H1 (cell line): ENCODE measurements at regions not wholly inside any gene's neighbourhood (a gene's known extent, or its start where the extent isn't known, plus 50 kb on each side); places are given as distances from the start of the nearest gene placed in this dataset.

Experiments
- CTCF ChIA-PET: fragments of 300-600 bp; sonication (Branson Sonifier 250); formaldehyde crosslinking; loops from one replicate; lab custom pipeline; 2021; ENCODE audit not compliant: partially characterized antibody; lab: Charles Lee
- POLR2A ChIA-PET: fragments of 300-600 bp; sonication (Branson Sonifier 250); formaldehyde crosslinking; loops from one replicate; lab custom pipeline; 2021; ENCODE audit warnings: inconsistent platforms; ENCODE audit not compliant: partially characterized antibody; lab: Charles Lee
- DNase-seq, 2 experiments: peaks; one replicate each; pipeline versions ENCODE4 v3.0.0 to v3.0.0-alpha.2; 2010 to 2022; ENCODE audit warnings: low spot score in 2 of 2, low read depth in 1 of 2, mixed read lengths in 1 of 2
- FAIRE-seq: peaks from 2 replicates; lab custom pipeline; 2011; peaks lifted over from hg19 to GRCh38; lab: Jason Lieb, UNC
- H2AFZ ChIP-seq: 2 replicates; pipeline ENCODE4 v1.8.1; 2012; ENCODE audit warnings: low read length, inconsistent platforms
- H2AK5ac ChIP-seq: 2 replicates; pipeline ENCODE4 v1.6.1; 2013; ENCODE audit warnings: low read depth, low read length
- H2BK120ac ChIP-seq: replicated peaks from 2 replicates; pipeline ENCODE3; 2013; ENCODE audit warnings: low read depth, low read length, inconsistent platforms
- H2BK12ac ChIP-seq: 2 replicates; pipeline ENCODE4 v1.6.1; 2013; ENCODE audit warnings: low read depth, low read length
- H2BK15ac ChIP-seq: 2 replicates; pipeline ENCODE4 v1.6.1; 2013; ENCODE audit warnings: low read length
- H2BK20ac ChIP-seq: 2 replicates; pipeline ENCODE4 v1.6.1; 2013; ENCODE audit warnings: low read length
- H2BK5ac ChIP-seq: 2 replicates; pipeline ENCODE4 v1.6.1; 2013; ENCODE audit warnings: low read depth, low read length
- H3K14ac ChIP-seq: 2 replicates; pipeline ENCODE4 v1.6.1; 2013; ENCODE audit warnings: inconsistent platforms; ENCODE audit not compliant: insufficient read length
- H3K18ac ChIP-seq: 2 replicates; pipeline ENCODE4 v1.6.1; 2013; ENCODE audit warnings: low read length; ENCODE audit errors: extremely low read depth
- H3K23ac ChIP-seq: 2 replicates; pipeline ENCODE4 v1.6.1; 2013; ENCODE audit warnings: inconsistent platforms; ENCODE audit not compliant: insufficient read length
- H3K23me2 ChIP-seq: 2 replicates; pipeline ENCODE4 v1.6.1; 2013; ENCODE audit warnings: low read depth, low read length
- H3K27ac ChIP-seq: 2 replicates; pipeline ENCODE4 v1.6.1; 2011; ENCODE audit warnings: low read depth, low read length, inconsistent platforms
- H3K27me3 ChIP-seq, 4 experiments: replicated peaks in 1 of 4; 1 replicate in 1 of 4; 2 replicates in 3 of 4; pipeline versions ENCODE4 v1.6.1 to v1.8.1; 2011 to 2013; ENCODE audit warnings: low read length in 3 of 4, mild to moderate bottlenecking in 3 of 4, inconsistent platforms in 2 of 4, mixed read lengths in 2 of 4, moderate library complexity in 1 of 4; ENCODE audit not compliant: control insufficient read depth in 3 of 4, insufficient read depth in 3 of 4; ENCODE audit errors: extremely low read depth in 1 of 4
- H3K36me3 ChIP-seq, 4 experiments: 2 replicates each; pipeline versions ENCODE4 v1.6.1 to v1.8.1; 2011 to 2013; ENCODE audit warnings: mild to moderate bottlenecking in 4 of 4, low read length in 3 of 4, moderate library complexity in 2 of 4, control low read depth in 1 of 4, inconsistent platforms in 1 of 4; ENCODE audit not compliant: insufficient read depth in 4 of 4, control insufficient read depth in 2 of 4
- H3K4ac ChIP-seq: replicated peaks from 2 replicates; pipeline ENCODE3; 2013; ENCODE audit warnings: low read length, low read depth, mixed read lengths, inconsistent platforms; ENCODE audit not compliant: insufficient read length
- H3K4me1 ChIP-seq, 4 experiments: replicated peaks in 1 of 4; 1 replicate in 1 of 4; 2 replicates in 3 of 4; pipeline versions ENCODE4 v1.6.1 to v1.8.1; 2011 to 2013; ENCODE audit warnings: low read length in 3 of 4, inconsistent platforms in 2 of 4, mixed read lengths in 1 of 4; ENCODE audit not compliant: insufficient read depth in 4 of 4, control insufficient read depth in 3 of 4
- H3K4me2 ChIP-seq, 2 experiments: 2 replicates each; pipeline versions ENCODE4 v1.6.1 to v1.8.1; 2011 to 2013; ENCODE audit warnings: low read depth in 2 of 2, low read length in 2 of 2, control low read depth in 1 of 2, inconsistent platforms in 1 of 2, mild to moderate bottlenecking in 1 of 2; ENCODE audit not compliant: insufficient read depth in 1 of 2
- H3K4me3 ChIP-seq, 4 experiments: fragments of 200-600, 300-600 bp in 1 of 4; sonication (generic), shearing (Covaris generic), sonication (Bioruptor Twin) in 1 of 4; 2 replicates each; pipeline versions ENCODE4 v1.5.1 to v1.8.1; 2011 to 2016; ENCODE audit warnings: low read length in 4 of 4, low read depth in 3 of 4, control low read depth in 2 of 4, inconsistent platforms in 2 of 4, mild to moderate bottlenecking in 2 of 4, mixed read lengths in 1 of 4, moderate library complexity in 1 of 4; ENCODE audit not compliant: insufficient read depth in 2 of 4; ENCODE audit errors: extremely low read depth in 1 of 4
- H3K56ac ChIP-seq: replicated peaks from 2 replicates; pipeline ENCODE3; 2013; ENCODE audit warnings: low read depth, mild to moderate bottlenecking, mixed read lengths, low read length, inconsistent platforms; ENCODE audit not compliant: insufficient read length
- H3K79me1 ChIP-seq: 2 replicates; pipeline ENCODE4 v1.6.1; 2013; ENCODE audit warnings: low read depth, low read length, control low read depth
- H3K79me2 ChIP-seq, 2 experiments: 2 replicates each; pipeline versions ENCODE4 v1.6.1 to v1.8.1; 2012 to 2013; ENCODE audit warnings: low read length in 2 of 2, mild to moderate bottlenecking in 2 of 2, inconsistent platforms in 1 of 2; ENCODE audit not compliant: insufficient read depth in 2 of 2, control insufficient read depth in 1 of 2
- H3K9ac ChIP-seq, 4 experiments: replicated peaks in 1 of 4; 1 replicate in 1 of 4; 2 replicates in 3 of 4; pipeline versions ENCODE4 v1.6.1 to v1.8.1; 2011 to 2013; ENCODE audit warnings: low read depth in 3 of 4, low read length in 3 of 4, control low read depth in 2 of 4, mild to moderate bottlenecking in 2 of 4, moderate library complexity in 2 of 4, inconsistent platforms in 1 of 4; ENCODE audit errors: extremely low read depth in 1 of 4
- H3K9me3 ChIP-seq, 2 experiments: 2 replicates each; pipeline versions ENCODE4 v1.6.1 to v1.8.1; 2012 to 2013; ENCODE audit warnings: mild to moderate bottlenecking in 2 of 2, moderate library complexity in 2 of 2, control low read depth in 1 of 2, inconsistent platforms in 1 of 2, low read depth in 1 of 2, low read length in 1 of 2, mixed read lengths in 1 of 2; ENCODE audit not compliant: insufficient read depth in 2 of 2
- H4K20me1 ChIP-seq, 2 experiments: replicated peaks in 1 of 2; 2 replicates each; pipeline versions ENCODE3 to v1.8.1; 2011 to 2013; ENCODE audit warnings: inconsistent platforms in 2 of 2, low read length in 2 of 2, mild to moderate bottlenecking in 1 of 2; ENCODE audit not compliant: insufficient read depth in 2 of 2, control insufficient read depth in 1 of 2
- H4K5ac ChIP-seq: 2 replicates; pipeline ENCODE4 v1.6.1; 2013; ENCODE audit warnings: low read length, low read depth, mixed read lengths, inconsistent platforms; ENCODE audit not compliant: insufficient read length
- H4K8ac ChIP-seq: 2 replicates; pipeline ENCODE4 v1.8.0; 2013; ENCODE audit warnings: mild to moderate bottlenecking, moderate library complexity, low read length, inconsistent platforms; ENCODE audit not compliant: insufficient read depth; ENCODE audit errors: extremely low read depth
- H4K91ac ChIP-seq: replicated peaks from 2 replicates; pipeline ENCODE3; 2013; ENCODE audit warnings: low read length, mixed read lengths, inconsistent platforms; ENCODE audit not compliant: insufficient read length
- USF2 ChIP-seq: IDR thresholded peaks from 2 replicates; pipeline ENCODE4 v1.6.1; 2011; ENCODE audit warnings: low read length, improper control_type of control experiment
- WGBS, 2 experiments: shearing (Covaris generic) in 1 of 2; methylation state at CpG; one replicate each; pipeline versions ENCODE4 v1.1.6 to v1.1.7; 2013 to 2015; ENCODE audit warnings: low lambda C conversion rate in 2 of 2, mixed read lengths in 2 of 2, inconsistent platforms in 1 of 2, low coverage in 1 of 2, missing lambda C conversion rate in 1 of 2; ENCODE audit not compliant: insufficient replicate concordance in 2 of 2, insufficient coverage in 1 of 2, insufficient read length in 1 of 2; ENCODE audit errors: extremely low coverage in 1 of 2, missing lambda C conversion rate in 1 of 2; 5-methylcytosine and 5-hydroxymethylcytosine counted together

- no peak overlapping the region for H2BK20ac ChIP-seq
- WGBS, 2 experiments = 100% methylated on average over 2 of the region's 2 CpGs; no CpG with 5 or more reads in 1 of the 2 experiments
Observed at GRCh38 chr20:7822772-7823171, 117.5 kb downstream of the HAO1 start.

More at GRCh38 chr20:7822772-7823171, 117.5 kb downstream of the HAO1 start:
- TF ChIP-seq USF2 = no peak
- TF ChIP-seq, all 59 proteins: peak for 0
- no peak overlapping the region for H3K4ac ChIP-seq
- POLR2A ChIA-PET = no interaction called here
- no peak overlapping the region for H4K8ac ChIP-seq
- no peaks in the 10 kb centered on the region for H3K27me3 ChIP-seq
- CTCF ChIA-PET = no interaction called here
- H3K79me2 ChIP-seq = no peaks in the 10 kb centered on the region
- no peak for FAIRE-seq
- no peak overlapping the region for H3K4me2 ChIP-seq
- H3K23me2 ChIP-seq = no peaks in the 10 kb centered on the region
- no peaks in the 10 kb centered on the region for H3K4me1 ChIP-seq
- H2AFZ ChIP-seq = no peak overlapping the region
- H3K36me3 ChIP-seq = no peaks in the 10 kb centered on the region
- H2BK5ac ChIP-seq = no peak overlapping the region
- H2AK5ac ChIP-seq = no peak overlapping the region
- H3K27ac ChIP-seq = no peak overlapping the region
- H4K20me1 ChIP-seq = no peaks in the 10 kb centered on the region
- no peak overlapping the region for H4K91ac ChIP-seq
- H3K9ac ChIP-seq = no peak overlapping the region
- H2BK120ac ChIP-seq = no peak overlapping the region
- H3K56ac ChIP-seq = no peak overlapping the region
- H3K4me3 ChIP-seq = no peak overlapping the region
- H3K23ac ChIP-seq = no peak overlapping the region
- H2BK12ac ChIP-seq = no peak overlapping the region
- no peak overlapping the region for H2BK15ac ChIP-seq
- H3K14ac ChIP-seq = no peak overlapping the region
- no peaks in the 10 kb centered on the region for H3K79me1 ChIP-seq
- H3K9me3 ChIP-seq = peaks cover 0 to 3% of the 10 kb centered on the region in 2 experiments; a peak in 1 of 4 replicates
- no peak for DNase-seq
- H4K5ac ChIP-seq = no peak overlapping the region
- H3K18ac ChIP-seq = no peak overlapping the region
